HCT116 (cell line): ENCODE measurements at regions not wholly inside any gene's neighbourhood (a gene's known extent, or its start where the extent isn't known, plus 50 kb on each side); places are given as distances from the start of the nearest gene placed in this dataset.

Source experiments
- ATAC-seq: fragments of 200-7000 bp; cut with Tn5 transposase; 2 replicates; pipeline ENCODE4 v1.9.1; 2020; ENCODE audit warnings: mild to moderate bottlenecking, moderate library complexity
- BruUV-seq: library from RNA; stranded (reverse); fragments of 400-500 nt; replicated peaks from 2 replicates; lab custom pipeline; 2021; lab: Mats Ljungman, UMichigan
- CTCF ChIA-PET: fragments of 300-600 bp; sonication (Branson Sonifier 250); formaldehyde crosslinking; loops from one replicate; lab custom pipeline; 2021; ENCODE audit warnings: antibody characterized with exemption; lab: Charles Lee
- POLR2A ChIA-PET: fragments of 300-600, 350-600 bp; sonication (Branson Sonifier 250); formaldehyde crosslinking; loops from one replicate; lab custom pipeline; 2021; ENCODE audit warnings: antibody characterized with exemption; lab: Charles Lee
- RAD21 ChIA-PET, 2 experiments: fragments of 300-600 bp; sonication (Branson Sonifier 250); formaldehyde crosslinking; loops; one replicate each; lab custom pipeline; 2023; ENCODE audit warnings: low total read pairs in 2 of 2; ENCODE audit not compliant: uncharacterized antibody in 2 of 2, unreplicated experiment in 2 of 2, low non-redundant PET in 1 of 2; lab: Charles Lee
- DNase-seq: peaks from one replicate; pipeline ENCODE4 v3.0.0-alpha.2; 2010; ENCODE audit warnings: low read depth, low spot score
- H2AFZ ChIP-seq: fragments of 200-600 bp; shearing (Covaris generic), sonication (generic); 2 replicates; pipeline ENCODE4 v1.6.1; 2017; ENCODE audit warnings: low read depth, mixed run types, mixed read lengths, antibody characterized with exemption, low read length; ENCODE audit not compliant: poor library complexity, severe bottlenecking
- H3K27ac ChIP-seq: 2 replicates; pipeline ENCODE4 v1.5.1; 2012; ENCODE audit warnings: low read depth, low read length
- H3K27me3 ChIP-seq: fragments of 200-600 bp; sonication (generic); 2 replicates; pipeline ENCODE4 v1.6.1; 2016; ENCODE audit warnings: mixed run types, low read length, mixed read lengths; ENCODE audit not compliant: insufficient read depth
- H3K36me3 ChIP-seq, 2 experiments: fragments of 200-500 bp in 1 of 2; fragments of 200-600 bp in 1 of 2; sonication (Bioruptor generic) in 1 of 2; sonication (generic) in 1 of 2; 2 replicates each; pipeline versions ENCODE4 v1.5.1 to v1.6.1; 2014 to 2016; ENCODE audit warnings: low read length in 2 of 2, inconsistent platforms in 1 of 2, mixed read lengths in 1 of 2, mixed run types in 1 of 2; ENCODE audit not compliant: insufficient read depth in 2 of 2, control insufficient read depth in 1 of 2
- H3K4me1 ChIP-seq, 2 experiments: fragments of 200-600 bp in 1 of 2; sonication (generic) in 1 of 2; 2 replicates each; pipeline versions ENCODE4 v1.5.1 to v1.6.1; 2012 to 2017; ENCODE audit warnings: low read length in 2 of 2, inconsistent platforms in 1 of 2, mild to moderate bottlenecking in 1 of 2, mixed read lengths in 1 of 2, mixed run types in 1 of 2, moderate library complexity in 1 of 2; ENCODE audit not compliant: insufficient read depth in 2 of 2, control insufficient read depth in 1 of 2
- H3K4me2 ChIP-seq: fragments of 200-600 bp; sonication (generic); 2 replicates; pipeline ENCODE4 v1.6.1; 2017; ENCODE audit warnings: mixed run types, low read length, mixed read lengths
- H3K4me3 ChIP-seq, 2 experiments: fragments of 200-600 bp in 1 of 2; sonication (generic) in 1 of 2; replicated peaks in 1 of 2; 2 replicates each; pipeline ENCODE4 v1.5.1; 2011 to 2016; ENCODE audit warnings: low read length in 2 of 2, control low read depth in 1 of 2, low read depth in 1 of 2, mild to moderate bottlenecking in 1 of 2, mixed read lengths in 1 of 2, mixed run types in 1 of 2
- H3K79me2 ChIP-seq: fragments of 200-600 bp; sonication (generic); 2 replicates; pipeline ENCODE4 v1.6.1; 2017; ENCODE audit warnings: mild to moderate bottlenecking, mixed run types, low read length, moderate library complexity, mixed read lengths; ENCODE audit not compliant: insufficient read depth
- H3K9ac ChIP-seq: fragments of 200-600 bp; sonication (generic); 2 replicates; pipeline ENCODE4 v1.6.1; 2016; ENCODE audit warnings: low read length, mixed read lengths
- H3K9me2 ChIP-seq: fragments of 200-600 bp; sonication (generic), shearing (Covaris generic); 2 replicates; pipeline ENCODE4 v1.6.1; 2017; ENCODE audit warnings: mixed run types, mild to moderate bottlenecking, moderate library complexity; ENCODE audit not compliant: insufficient read depth
- H3K9me3 ChIP-seq, 2 experiments: fragments of 200-500 bp in 1 of 2; fragments of 200-600 bp in 1 of 2; sonication (Bioruptor generic) in 1 of 2; sonication (generic) in 1 of 2; 2 replicates each; pipeline ENCODE4 v1.6.1; 2014 to 2017; ENCODE audit warnings: low read length in 2 of 2, mixed read lengths in 2 of 2, inconsistent platforms in 1 of 2, low read depth in 1 of 2, mild to moderate bottlenecking in 1 of 2, mixed run types in 1 of 2, moderate library complexity in 1 of 2; ENCODE audit not compliant: control insufficient read depth in 1 of 2, insufficient read depth in 1 of 2
- H4K20me1 ChIP-seq: fragments of 200-600 bp; sonication (generic), shearing (Covaris generic); 2 replicates; pipeline ENCODE4 v1.6.1; 2017; ENCODE audit warnings: mixed run types, mild to moderate bottlenecking, moderate library complexity; ENCODE audit not compliant: insufficient read depth
- CBX3 ChIP-seq: IDR thresholded peaks from 2 replicates; pipeline ENCODE4 v1.6.1; 2012; ENCODE audit warnings: low read depth
- EGR1 ChIP-seq: IDR thresholded peaks from 2 replicates; pipeline ENCODE4 v1.6.1; 2012; ENCODE audit warnings: low read depth
- ELF1 ChIP-seq: IDR thresholded peaks from 2 replicates; pipeline ENCODE4 v1.6.1; 2012; ENCODE audit warnings: low read depth, borderline replicate concordance
- EZH2phosphoT487 ChIP-seq: fragments of 200-600 bp; IDR thresholded peaks from 2 replicates; pipeline ENCODE4 v1.6.1; 2018; ENCODE audit warnings: antibody characterized with exemption, borderline replicate concordance
- POLR2A ChIP-seq: IDR thresholded peaks from 2 replicates; pipeline ENCODE4 v1.7.0; 2011; ENCODE audit warnings: borderline replicate concordance; ENCODE audit not compliant: insufficient read depth, insufficient read length; ENCODE audit errors: extremely low read depth
- POLR2AphosphoS5 ChIP-seq: IDR thresholded peaks from 2 replicates; pipeline ENCODE4 v1.6.1; 2011; ENCODE audit warnings: mild to moderate bottlenecking, low read depth, low read length, moderate library complexity
- RAD21 ChIP-seq: IDR thresholded peaks from 2 replicates; pipeline ENCODE4 v1.6.1; 2012; ENCODE audit warnings: low read depth, mild to moderate bottlenecking
- REST ChIP-seq: IDR thresholded peaks from 2 replicates; pipeline ENCODE4 v1.6.1; 2012; ENCODE audit warnings: low read depth
- SIN3A ChIP-seq: IDR thresholded peaks from 2 replicates; pipeline ENCODE4 v1.6.1; 2012; ENCODE audit warnings: low read depth
- SP1 ChIP-seq: IDR thresholded peaks from 2 replicates; pipeline ENCODE4 v1.6.1; 2012; ENCODE audit warnings: low read depth
- SRF ChIP-seq: IDR thresholded peaks from 2 replicates; pipeline ENCODE4 v1.6.1; 2012; ENCODE audit warnings: low read depth
- YY1 ChIP-seq: IDR thresholded peaks from 2 replicates; pipeline ENCODE4 v1.6.1; 2011; ENCODE audit warnings: low read length, low read depth, moderate library complexity, mild to moderate bottlenecking; ENCODE audit not compliant: insufficient replicate concordance; ENCODE audit errors: extremely low read depth
- ZFX ChIP-seq: fragments of 450-650 bp; IDR thresholded peaks from 2 replicates; pipeline ENCODE4 v1.6.1; 2017
- intact Hi-C: fragments of 100-400 bp; cut with micrococcal nuclease; formaldehyde crosslinking; loops from 2 replicates; pipeline ENCODE4 v1.10.0; 2022
- TF ChIP-seq, protein P1 (sequence below), 3 experiments: fragments of 200-600 bp in 1 of 3; sonication (generic) in 1 of 3; IDR thresholded peaks in 2 of 3; conservative IDR thresholded peaks in 1 of 3; 2 replicates each; pipeline ENCODE4 v1.5.1; 2012 to 2017; ENCODE audit warnings: low read depth in 2 of 3, low read length in 2 of 3, antibody characterized with exemption in 1 of 3, borderline replicate concordance in 1 of 3, control low read depth in 1 of 3, mild to moderate bottlenecking in 1 of 3, mixed read lengths in 1 of 3, mixed run types in 1 of 3, moderate library complexity in 1 of 3; ENCODE audit not compliant: insufficient read depth in 1 of 3
- TF ChIP-seq, protein P2 (sequence below): IDR thresholded peaks from 2 replicates; pipeline ENCODE4 v1.6.1; 2012
- TF ChIP-seq, protein P3 (sequence below): IDR thresholded peaks from 2 replicates; pipeline ENCODE4 v1.6.1; 2011; ENCODE audit warnings: mild to moderate bottlenecking, low read length, moderate library complexity; ENCODE audit not compliant: insufficient replicate concordance; ENCODE audit errors: extremely low read depth

DNA sequence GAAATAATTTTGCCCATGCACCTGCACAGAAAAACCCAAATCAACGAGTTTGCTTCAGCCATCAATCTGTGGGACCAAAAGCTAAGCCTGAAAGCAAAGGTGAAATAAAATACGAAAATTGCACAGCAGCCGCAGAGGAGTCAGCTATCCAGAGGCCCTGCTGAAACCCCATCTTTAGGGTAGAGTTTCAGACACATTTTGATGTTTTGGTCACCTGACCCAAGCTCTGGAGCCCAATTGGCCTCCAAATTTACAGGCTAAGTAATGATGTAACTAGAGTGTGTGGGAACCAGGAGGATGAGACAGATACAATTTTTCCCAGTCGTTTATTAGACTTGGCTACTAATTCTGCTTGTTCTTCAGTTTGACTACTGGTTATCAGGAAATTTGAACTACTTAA lies 308.6 kb upstream of the ATP11B start:
- Histone ChIP-seq H4K20me1 (no peaks in the 10 kb centered on the region), H3K4me2 (no peak overlapping the region), H3K9me3 (no peaks in the 10 kb centered on the region), H3K9ac (no peak overlapping the region), H3K9me2 (no peaks in the 10 kb centered on the region), H3K27me3 (no peaks in the 10 kb centered on the region), H3K27ac (no peak overlapping the region), H2AFZ (no peak overlapping the region), H3K36me3 (no peaks in the 10 kb centered on the region), H3K79me2 (no peaks in the 10 kb centered on the region), H3K4me1 (no peaks in the 10 kb centered on the region), H3K4me3 (no peak overlapping the region)
- ATAC-seq (no peak), DNase-seq (no peak)
- TF ChIP-seq CBX3, result no peak
- TF ChIP-seq, protein P1, sequence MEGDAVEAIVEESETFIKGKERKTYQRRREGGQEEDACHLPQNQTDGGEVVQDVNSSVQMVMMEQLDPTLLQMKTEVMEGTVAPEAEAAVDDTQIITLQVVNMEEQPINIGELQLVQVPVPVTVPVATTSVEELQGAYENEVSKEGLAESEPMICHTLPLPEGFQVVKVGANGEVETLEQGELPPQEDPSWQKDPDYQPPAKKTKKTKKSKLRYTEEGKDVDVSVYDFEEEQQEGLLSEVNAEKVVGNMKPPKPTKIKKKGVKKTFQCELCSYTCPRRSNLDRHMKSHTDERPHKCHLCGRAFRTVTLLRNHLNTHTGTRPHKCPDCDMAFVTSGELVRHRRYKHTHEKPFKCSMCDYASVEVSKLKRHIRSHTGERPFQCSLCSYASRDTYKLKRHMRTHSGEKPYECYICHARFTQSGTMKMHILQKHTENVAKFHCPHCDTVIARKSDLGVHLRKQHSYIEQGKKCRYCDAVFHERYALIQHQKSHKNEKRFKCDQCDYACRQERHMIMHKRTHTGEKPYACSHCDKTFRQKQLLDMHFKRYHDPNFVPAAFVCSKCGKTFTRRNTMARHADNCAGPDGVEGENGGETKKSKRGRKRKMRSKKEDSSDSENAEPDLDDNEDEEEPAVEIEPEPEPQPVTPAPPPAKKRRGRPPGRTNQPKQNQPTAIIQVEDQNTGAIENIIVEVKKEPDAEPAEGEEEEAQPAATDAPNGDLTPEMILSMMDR (IDR thresholded peaks at IDR 0.05 in 2 of 3, conservative IDR thresholded peaks at IDR 0.05 in 1 of 3; ENCODE audit: borderline replicate concordance in 1 of 3, insufficient read depth in 1 of 3, low read depth in 2 of 3, low read length in 2 of 3), result no peak
- TF ChIP-seq, protein P2, sequence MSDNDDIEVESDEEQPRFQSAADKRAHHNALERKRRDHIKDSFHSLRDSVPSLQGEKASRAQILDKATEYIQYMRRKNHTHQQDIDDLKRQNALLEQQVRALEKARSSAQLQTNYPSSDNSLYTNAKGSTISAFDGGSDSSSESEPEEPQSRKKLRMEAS, result no peak
- TF ChIP-seq ZFX, result no peak
- TF ChIP-seq EGR1, result no peak
- no peak for TF ChIP-seq RAD21
- TF ChIP-seq, protein P3, sequence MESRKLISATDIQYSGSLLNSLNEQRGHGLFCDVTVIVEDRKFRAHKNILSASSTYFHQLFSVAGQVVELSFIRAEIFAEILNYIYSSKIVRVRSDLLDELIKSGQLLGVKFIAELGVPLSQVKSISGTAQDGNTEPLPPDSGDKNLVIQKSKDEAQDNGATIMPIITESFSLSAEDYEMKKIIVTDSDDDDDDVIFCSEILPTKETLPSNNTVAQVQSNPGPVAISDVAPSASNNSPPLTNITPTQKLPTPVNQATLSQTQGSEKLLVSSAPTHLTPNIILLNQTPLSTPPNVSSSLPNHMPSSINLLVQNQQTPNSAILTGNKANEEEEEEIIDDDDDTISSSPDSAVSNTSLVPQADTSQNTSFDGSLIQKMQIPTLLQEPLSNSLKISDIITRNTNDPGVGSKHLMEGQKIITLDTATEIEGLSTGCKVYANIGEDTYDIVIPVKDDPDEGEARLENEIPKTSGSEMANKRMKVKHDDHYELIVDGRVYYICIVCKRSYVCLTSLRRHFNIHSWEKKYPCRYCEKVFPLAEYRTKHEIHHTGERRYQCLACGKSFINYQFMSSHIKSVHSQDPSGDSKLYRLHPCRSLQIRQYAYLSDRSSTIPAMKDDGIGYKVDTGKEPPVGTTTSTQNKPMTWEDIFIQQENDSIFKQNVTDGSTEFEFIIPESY, result no peak
- TF ChIP-seq YY1, result no peak
- no peak for TF ChIP-seq SP1
- TF ChIP-seq POLR2A, result no peak
- TF ChIP-seq REST, result no peak
- no peak for TF ChIP-seq POLR2AphosphoS5
- TF ChIP-seq SRF, result no peak
- TF ChIP-seq SIN3A, result no peak
- no peak for TF ChIP-seq EZH2phosphoT487
- TF ChIP-seq ELF1, result no peak
- no TSS peak for BruUV-seq
- CTCF ChIA-PET, result no interaction called here
- POLR2A ChIA-PET, result no interaction called here
- intact Hi-C loops, result no loop called here
- RAD21 ChIA-PET, result no interaction called here
